Keratinocyte (primary cell): ENCODE measurements at regions not wholly inside any gene's neighbourhood (a gene's known extent, or its start where the extent isn't known, plus 50 kb on each side); places are given as distances from the start of the nearest gene placed in this dataset.

ENCODE experiments used
- EZH2 ChIP-seq: IDR thresholded peaks from one replicate; pipeline ENCODE4 v1.6.1; 2012; ENCODE audit warnings: inconsistent platforms, mild to moderate bottlenecking, low read length, moderate library complexity
- TF ChIP-seq, protein P1 (sequence below), 3 experiments: IDR thresholded peaks in 1 of 3; conservative IDR thresholded peaks in 1 of 3; optimal IDR thresholded peaks in 1 of 3; 2 replicates in 2 of 3; 3 replicates in 1 of 3; pipeline versions ENCODE3 to v1.5.1; 2011; ENCODE audit warnings: low read length in 3 of 3, mild to moderate bottlenecking in 3 of 3, moderate library complexity in 2 of 3, control low read depth in 1 of 3, inconsistent platforms in 1 of 3; ENCODE audit not compliant: insufficient read depth in 2 of 3; ENCODE audit errors: extremely low read depth in 1 of 3

DNA sequence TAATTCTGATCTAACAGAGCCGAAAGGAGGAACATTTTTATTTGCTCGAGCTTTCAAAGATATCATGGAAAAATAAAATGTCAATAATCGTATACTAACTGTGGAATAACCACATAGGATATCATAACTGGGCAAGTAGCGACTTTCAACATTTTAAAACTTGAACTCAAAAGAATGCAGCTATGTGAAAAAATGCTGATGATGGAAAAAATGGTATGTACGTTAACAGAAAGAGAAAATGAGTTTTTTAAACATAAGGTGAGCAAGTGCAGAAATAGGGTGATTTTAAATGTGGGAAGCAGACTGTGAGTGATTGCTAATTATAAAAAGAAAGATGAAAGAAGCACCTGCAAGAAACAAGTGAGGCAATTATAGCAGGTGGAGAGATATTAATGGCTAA is 238.3 kb upstream of the HSF2 start:
- TF ChIP-seq, protein P1, sequence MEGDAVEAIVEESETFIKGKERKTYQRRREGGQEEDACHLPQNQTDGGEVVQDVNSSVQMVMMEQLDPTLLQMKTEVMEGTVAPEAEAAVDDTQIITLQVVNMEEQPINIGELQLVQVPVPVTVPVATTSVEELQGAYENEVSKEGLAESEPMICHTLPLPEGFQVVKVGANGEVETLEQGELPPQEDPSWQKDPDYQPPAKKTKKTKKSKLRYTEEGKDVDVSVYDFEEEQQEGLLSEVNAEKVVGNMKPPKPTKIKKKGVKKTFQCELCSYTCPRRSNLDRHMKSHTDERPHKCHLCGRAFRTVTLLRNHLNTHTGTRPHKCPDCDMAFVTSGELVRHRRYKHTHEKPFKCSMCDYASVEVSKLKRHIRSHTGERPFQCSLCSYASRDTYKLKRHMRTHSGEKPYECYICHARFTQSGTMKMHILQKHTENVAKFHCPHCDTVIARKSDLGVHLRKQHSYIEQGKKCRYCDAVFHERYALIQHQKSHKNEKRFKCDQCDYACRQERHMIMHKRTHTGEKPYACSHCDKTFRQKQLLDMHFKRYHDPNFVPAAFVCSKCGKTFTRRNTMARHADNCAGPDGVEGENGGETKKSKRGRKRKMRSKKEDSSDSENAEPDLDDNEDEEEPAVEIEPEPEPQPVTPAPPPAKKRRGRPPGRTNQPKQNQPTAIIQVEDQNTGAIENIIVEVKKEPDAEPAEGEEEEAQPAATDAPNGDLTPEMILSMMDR (optimal IDR thresholded peaks at IDR 0.05 in 1 of 3, IDR thresholded peaks at IDR 0.05 in 1 of 3, conservative IDR thresholded peaks at IDR 0.05 in 1 of 3; ENCODE audit: extremely low read depth in 1 of 3, insufficient read depth in 2 of 3, low read length in 3 of 3) = no peak
- TF ChIP-seq EZH2 = no peak
